ENCODE measurements at regions not wholly inside any gene's neighbourhood (a gene's known extent, or its start where the extent isn't known, plus 50 kb on each side); places are given as distances from the start of the nearest gene placed in this dataset.

DNA sequence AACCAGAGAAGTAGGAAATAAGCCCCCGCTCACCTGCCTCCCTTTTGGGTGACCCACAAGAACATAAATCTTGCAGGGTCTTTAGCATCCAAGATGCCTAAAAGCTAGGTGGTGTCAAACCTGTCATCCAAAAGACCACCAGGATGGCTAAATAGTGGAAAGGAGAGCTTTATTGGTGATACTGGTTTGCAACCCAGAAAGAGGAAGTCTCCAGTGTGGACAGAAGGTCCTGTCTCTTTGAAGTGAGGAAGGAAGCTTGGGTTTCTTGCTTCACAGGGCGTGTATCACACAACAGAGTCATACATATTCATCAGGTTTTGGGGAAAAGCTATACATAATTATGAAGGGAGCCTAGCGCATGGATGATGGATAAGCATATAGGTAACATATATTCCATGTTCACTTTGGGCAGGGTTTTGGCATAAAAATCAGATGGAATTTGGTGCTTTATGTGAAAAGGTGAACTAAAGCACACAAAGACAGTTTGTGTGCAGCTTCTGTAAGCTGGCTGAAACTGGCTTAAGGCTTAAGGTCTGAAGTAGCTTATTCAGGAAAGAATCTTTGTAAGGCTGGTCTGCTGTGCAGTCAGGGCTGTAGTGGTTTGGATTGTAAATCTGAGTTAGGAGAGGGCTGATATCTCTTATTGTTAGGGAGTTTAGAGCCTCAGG lies 68.4 kb upstream of the EPCAM start:
- SMC1A ChIA-PET (ENCODE audit: uncharacterized antibody, unreplicated experiment) = interaction anchor here (0.5 to 6.9 kb wide), 25 partner anchors 9 to 452 kb away, joined by 3 to 145 read pairs (median 5); no protein-coding TSS in a partner anchor
- Histone ChIP-seq H3K4me3 (peak overlapping the region; percentile 52), H3K27ac (ENCODE audit: control insufficient read depth, insufficient read depth) (peak overlapping the region; percentile 65)
- TF ChIP-seq, protein P1, sequence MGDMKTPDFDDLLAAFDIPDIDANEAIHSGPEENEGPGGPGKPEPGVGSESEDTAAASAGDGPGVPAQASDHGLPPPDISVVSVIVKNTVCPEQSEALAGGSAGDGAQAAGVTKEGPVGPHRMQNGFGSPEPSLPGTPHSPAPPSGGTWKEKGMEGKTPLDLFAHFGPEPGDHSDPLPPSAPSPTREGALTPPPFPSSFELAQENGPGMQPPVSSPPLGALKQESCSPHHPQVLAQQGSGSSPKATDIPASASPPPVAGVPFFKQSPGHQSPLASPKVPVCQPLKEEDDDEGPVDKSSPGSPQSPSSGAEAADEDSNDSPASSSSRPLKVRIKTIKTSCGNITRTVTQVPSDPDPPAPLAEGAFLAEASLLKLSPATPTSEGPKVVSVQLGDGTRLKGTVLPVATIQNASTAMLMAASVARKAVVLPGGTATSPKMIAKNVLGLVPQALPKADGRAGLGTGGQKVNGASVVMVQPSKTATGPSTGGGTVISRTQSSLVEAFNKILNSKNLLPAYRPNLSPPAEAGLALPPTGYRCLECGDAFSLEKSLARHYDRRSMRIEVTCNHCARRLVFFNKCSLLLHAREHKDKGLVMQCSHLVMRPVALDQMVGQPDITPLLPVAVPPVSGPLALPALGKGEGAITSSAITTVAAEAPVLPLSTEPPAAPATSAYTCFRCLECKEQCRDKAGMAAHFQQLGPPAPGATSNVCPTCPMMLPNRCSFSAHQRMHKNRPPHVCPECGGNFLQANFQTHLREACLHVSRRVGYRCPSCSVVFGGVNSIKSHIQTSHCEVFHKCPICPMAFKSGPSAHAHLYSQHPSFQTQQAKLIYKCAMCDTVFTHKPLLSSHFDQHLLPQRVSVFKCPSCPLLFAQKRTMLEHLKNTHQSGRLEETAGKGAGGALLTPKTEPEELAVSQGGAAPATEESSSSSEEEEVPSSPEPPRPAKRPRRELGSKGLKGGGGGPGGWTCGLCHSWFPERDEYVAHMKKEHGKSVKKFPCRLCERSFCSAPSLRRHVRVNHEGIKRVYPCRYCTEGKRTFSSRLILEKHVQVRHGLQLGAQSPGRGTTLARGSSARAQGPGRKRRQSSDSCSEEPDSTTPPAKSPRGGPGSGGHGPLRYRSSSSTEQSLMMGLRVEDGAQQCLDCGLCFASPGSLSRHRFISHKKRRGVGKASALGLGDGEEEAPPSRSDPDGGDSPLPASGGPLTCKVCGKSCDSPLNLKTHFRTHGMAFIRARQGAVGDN (IDR thresholded peaks at IDR 0.05) = peak; percentile 59
- TF ChIP-seq BCL11A (IDR thresholded peaks at IDR 0.05; ENCODE audit: low read depth, low read length) (0 out of 2 replicates have a peak, but pooled peaks have one; percentile 21), NFYA (IDR thresholded peaks at IDR 0.05; ENCODE audit: borderline replicate concordance, low read depth, low read length) (no peak), IKZF2 (IDR thresholded peaks at IDR 0.05) (peak; percentile 73 to 78), SREBF1 (IDR thresholded peaks at IDR 0.05; ENCODE audit: low read length) (no peak), TCF7 (IDR thresholded peaks at IDR 0.05; ENCODE audit: borderline replicate concordance) (peak; percentile 88), ETV6 (conservative IDR thresholded peaks at IDR 0.05 in 1 of 2, IDR thresholded peaks at IDR 0.05 in 1 of 2; ENCODE audit: borderline replicate concordance in 1 of 2, low read depth in 1 of 2) (peak in 1 of 2 experiments; percentile 82; a peak in 2 of 4 replicates)
- TF ChIP-seq, protein P2, sequence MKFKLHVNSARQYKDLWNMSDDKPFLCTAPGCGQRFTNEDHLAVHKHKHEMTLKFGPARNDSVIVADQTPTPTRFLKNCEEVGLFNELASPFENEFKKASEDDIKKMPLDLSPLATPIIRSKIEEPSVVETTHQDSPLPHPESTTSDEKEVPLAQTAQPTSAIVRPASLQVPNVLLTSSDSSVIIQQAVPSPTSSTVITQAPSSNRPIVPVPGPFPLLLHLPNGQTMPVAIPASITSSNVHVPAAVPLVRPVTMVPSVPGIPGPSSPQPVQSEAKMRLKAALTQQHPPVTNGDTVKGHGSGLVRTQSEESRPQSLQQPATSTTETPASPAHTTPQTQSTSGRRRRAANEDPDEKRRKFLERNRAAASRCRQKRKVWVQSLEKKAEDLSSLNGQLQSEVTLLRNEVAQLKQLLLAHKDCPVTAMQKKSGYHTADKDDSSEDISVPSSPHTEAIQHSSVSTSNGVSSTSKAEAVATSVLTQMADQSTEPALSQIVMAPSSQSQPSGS (IDR thresholded peaks at IDR 0.05; ENCODE audit: low read length) = peak; percentile 49
- TF ChIP-seq, protein P3, sequence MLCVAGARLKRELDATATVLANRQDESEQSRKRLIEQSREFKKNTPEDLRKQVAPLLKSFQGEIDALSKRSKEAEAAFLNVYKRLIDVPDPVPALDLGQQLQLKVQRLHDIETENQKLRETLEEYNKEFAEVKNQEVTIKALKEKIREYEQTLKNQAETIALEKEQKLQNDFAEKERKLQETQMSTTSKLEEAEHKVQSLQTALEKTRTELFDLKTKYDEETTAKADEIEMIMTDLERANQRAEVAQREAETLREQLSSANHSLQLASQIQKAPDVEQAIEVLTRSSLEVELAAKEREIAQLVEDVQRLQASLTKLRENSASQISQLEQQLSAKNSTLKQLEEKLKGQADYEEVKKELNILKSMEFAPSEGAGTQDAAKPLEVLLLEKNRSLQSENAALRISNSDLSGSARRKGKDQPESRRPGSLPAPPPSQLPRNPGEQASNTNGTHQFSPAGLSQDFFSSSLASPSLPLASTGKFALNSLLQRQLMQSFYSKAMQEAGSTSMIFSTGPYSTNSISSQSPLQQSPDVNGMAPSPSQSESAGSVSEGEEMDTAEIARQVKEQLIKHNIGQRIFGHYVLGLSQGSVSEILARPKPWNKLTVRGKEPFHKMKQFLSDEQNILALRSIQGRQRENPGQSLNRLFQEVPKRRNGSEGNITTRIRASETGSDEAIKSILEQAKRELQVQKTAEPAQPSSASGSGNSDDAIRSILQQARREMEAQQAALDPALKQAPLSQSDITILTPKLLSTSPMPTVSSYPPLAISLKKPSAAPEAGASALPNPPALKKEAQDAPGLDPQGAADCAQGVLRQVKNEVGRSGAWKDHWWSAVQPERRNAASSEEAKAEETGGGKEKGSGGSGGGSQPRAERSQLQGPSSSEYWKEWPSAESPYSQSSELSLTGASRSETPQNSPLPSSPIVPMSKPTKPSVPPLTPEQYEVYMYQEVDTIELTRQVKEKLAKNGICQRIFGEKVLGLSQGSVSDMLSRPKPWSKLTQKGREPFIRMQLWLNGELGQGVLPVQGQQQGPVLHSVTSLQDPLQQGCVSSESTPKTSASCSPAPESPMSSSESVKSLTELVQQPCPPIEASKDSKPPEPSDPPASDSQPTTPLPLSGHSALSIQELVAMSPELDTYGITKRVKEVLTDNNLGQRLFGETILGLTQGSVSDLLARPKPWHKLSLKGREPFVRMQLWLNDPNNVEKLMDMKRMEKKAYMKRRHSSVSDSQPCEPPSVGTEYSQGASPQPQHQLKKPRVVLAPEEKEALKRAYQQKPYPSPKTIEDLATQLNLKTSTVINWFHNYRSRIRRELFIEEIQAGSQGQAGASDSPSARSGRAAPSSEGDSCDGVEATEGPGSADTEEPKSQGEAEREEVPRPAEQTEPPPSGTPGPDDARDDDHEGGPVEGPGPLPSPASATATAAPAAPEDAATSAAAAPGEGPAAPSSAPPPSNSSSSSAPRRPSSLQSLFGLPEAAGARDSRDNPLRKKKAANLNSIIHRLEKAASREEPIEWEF (IDR thresholded peaks at IDR 0.05; ENCODE audit: insufficient replicate concordance, low read depth, low read length) = no peak

More for the DNA sequence above, 68.4 kb upstream of the EPCAM start:
- Histone ChIP-seq H3K36me3 (ENCODE audit: control insufficient read depth in 2 of 2, insufficient read depth in 2 of 2, low read length in 1 of 2) (no peaks in the 10 kb centered on the region), H3K79me2 (ENCODE audit: control insufficient read depth, insufficient read depth, low read length) (no peaks in the 10 kb centered on the region), H3K4me1 (ENCODE audit: control insufficient read depth, insufficient read depth, low read length) (peaks cover 29% of the 10 kb centered on the region), H3K9ac (ENCODE audit: control insufficient read depth, insufficient read depth, low read length) (peak overlapping the region; percentile 42), H4K20me1 (ENCODE audit: control insufficient read depth, insufficient read depth) (no peaks in the 10 kb centered on the region), H3K4me2 (ENCODE audit: control insufficient read depth, insufficient read depth) (peak overlapping the region; percentile 67), H3K27me3 (replicated peaks in 1 of 2; ENCODE audit: control insufficient read depth in 2 of 2, insufficient read depth in 2 of 2, low read length in 1 of 2) (no peaks in the 10 kb centered on the region), H2AFZ (ENCODE audit: control insufficient read depth, low read depth, low read length) (peak overlapping the region; percentile 49), H3K9me3 (replicated peaks; ENCODE audit: control insufficient read depth, insufficient read depth, low read length) (no peaks in the 10 kb centered on the region)
- FAIRE-seq (peak; percentile 38), ATAC-seq (peak; percentile 91), DNase-seq (ENCODE audit: low read depth, low spot score) (peak; percentile 64)
- in situ Hi-C loops (cut with MboI) = no loop called here
- ChIA-PET POLR2A (interaction anchor here (0.6 to 4.3 kb wide), 16 partner anchors 8 to 761 kb away, joined by 3 to 82 read pairs (median 4); no protein-coding TSS in a partner anchor), RAD21 (ENCODE audit: unreplicated experiment) (interaction anchor here (0.9 to 3.2 kb wide), 23 partner anchors 9 to 451 kb away, joined by 3 to 129 read pairs (median 5); no protein-coding TSS in a partner anchor), CTCF (interaction anchor here (0.6 to 2.7 kb wide), 17 partner anchors 9 to 383 kb away, joined by 3 to 40 read pairs (median 6); no protein-coding TSS in a partner anchor)
- intact Hi-C loops (cut with micrococcal nuclease; ENCODE audit: unreplicated experiment) = loop anchor here (1.0 kb wide), 1 partner anchor 10 kb away; no protein-coding TSS in a partner anchor
- BruUV-seq (replicated peaks) = no TSS peak
- 3% methylated on average over 3 of the region's 3 CpGs for WGBS (ENCODE audit: insufficient coverage, insufficient replicate concordance, low lambda C conversion rate, missing lambda C conversion rate)

Measured in GM12878 (cell line).